ENCODE measurements at regions not wholly inside any gene's neighbourhood (a gene's known extent, or its start where the extent isn't known, plus 50 kb on each side); places are given as distances from the start of the nearest gene placed in this dataset.

DNA sequence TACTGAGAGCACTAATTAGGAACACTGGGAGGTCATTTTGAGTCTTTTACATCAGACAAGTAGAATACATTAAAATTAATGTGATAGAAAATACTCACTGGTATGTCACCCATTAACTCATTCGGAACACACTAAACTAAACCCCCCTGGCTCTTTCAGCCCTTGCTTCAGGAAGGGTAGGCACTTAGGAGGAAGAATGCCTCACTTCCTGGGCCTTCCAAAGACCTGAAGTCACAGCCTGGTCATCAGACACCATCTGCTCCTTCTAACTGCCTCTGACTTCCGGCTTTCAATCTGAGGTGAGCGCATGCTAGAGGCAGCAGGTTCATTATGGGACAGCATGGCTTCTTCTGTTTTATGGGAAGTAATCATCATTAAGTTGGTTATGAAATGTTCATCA, 451.4 kb downstream of the PID1 start:
- Histone ChIP-seq H3K36me3 (replicated peaks; ENCODE audit: insufficient read depth, low read depth) (no peaks in the 10 kb centered on the region), H3K27me3 (no peaks in the 10 kb centered on the region), H4K20me1 (ENCODE audit: insufficient read depth, poor library complexity, severe bottlenecking) (no peaks in the 10 kb centered on the region), H3K4me2 (no peak overlapping the region), H2AFZ (no peak overlapping the region), H3K9me2 (replicated peaks; ENCODE audit: insufficient read depth) (no peaks in the 10 kb centered on the region), H3K9me3 (ENCODE audit: low read depth) (no peaks in the 10 kb centered on the region), H3K4me1 (ENCODE audit: insufficient read depth) (no peaks in the 10 kb centered on the region), H3K79me2 (no peaks in the 10 kb centered on the region), H3K4me3 (no peak overlapping the region), H3K27ac (no peak overlapping the region)
- DNase-seq (ENCODE audit: low spot score): no peak
- 58% methylated on average over 3 of the region's 3 CpGs for WGBS (ENCODE audit: low lambda C conversion rate, missing lambda C conversion rate)
- TF ChIP-seq EZH2 (IDR thresholded peaks at IDR 0.05; ENCODE audit: borderline replicate concordance): no peak
- no peak for TF ChIP-seq EZH2phosphoT487 (IDR thresholded peaks at IDR 0.05; ENCODE audit: low read depth, severe bottlenecking, unreplicated experiment)
- no peak for TF ChIP-seq CTCF (IDR thresholded peaks at IDR 0.05; ENCODE audit: poor library complexity)

DNA sequence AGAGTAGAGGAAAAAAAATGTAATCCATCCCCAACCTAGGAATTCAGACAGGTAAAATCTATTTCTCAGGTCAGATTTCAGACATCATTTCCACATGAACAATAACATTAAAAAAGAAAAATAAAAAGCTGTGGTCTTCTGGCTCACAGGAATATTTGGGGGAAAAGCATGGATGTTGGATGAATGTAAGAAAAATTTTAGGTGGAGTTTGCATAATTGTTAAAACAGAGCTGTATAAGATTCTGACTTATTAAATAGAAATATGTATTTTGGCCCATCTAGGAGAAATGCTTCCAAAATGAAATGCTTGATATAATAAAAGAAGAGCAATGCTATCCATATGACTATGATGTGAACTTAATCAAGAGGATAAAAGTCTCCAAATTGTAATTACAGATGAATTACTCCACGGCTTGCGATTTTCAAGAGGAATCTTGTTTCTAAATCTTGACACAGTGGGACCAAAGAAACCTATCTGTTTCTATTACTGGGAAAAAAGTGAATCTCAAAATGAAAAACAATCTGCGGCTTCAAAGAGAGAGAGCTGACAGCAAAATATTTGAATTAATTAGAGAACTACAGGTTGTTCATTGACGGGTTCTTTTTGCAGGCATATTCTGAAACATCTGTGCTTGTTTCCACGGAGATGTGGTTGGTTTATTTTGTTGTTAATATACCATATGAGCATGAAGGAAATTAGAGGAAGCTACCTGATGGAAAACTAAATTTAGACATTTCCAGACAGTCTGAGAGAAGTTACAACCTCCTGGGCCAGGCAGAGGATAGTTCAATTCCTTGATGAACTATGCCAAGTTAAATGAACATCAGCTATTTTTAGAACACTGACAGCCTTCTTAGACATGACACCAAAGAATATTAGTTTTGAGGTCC, 468.7 kb downstream of the PID1 start:
- WGBS (ENCODE audit: low lambda C conversion rate, missing lambda C conversion rate): 88% methylated on average over 5 of the region's 5 CpGs
- Histone ChIP-seq H2AFZ (no peak overlapping the region), H3K27ac (no peak overlapping the region)

DNA sequence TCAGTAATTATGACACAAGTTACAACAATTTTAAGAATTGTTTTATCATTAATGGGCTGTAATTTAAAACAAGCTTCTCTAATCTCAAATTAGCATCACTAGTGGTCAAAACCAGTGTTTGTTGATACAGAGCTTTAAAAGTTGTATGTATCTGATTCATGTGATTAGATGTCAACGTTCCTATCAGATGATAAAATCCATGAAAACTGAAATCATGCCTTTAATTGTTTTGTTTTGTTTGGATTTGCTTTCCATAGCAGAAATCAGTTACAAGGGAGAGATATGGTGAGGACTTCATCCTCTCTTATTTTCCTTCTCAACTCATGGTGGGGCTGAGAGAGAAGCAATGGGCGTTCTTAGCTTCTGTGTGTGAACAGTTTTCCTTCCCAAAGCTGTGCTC, 469.6 kb downstream of the PID1 start:
- Histone ChIP-seq H3K4me2 (no peak overlapping the region), H3K27me3 (no peaks in the 10 kb centered on the region), H3K4me1 (ENCODE audit: insufficient read depth) (no peaks in the 10 kb centered on the region), H3K27ac (no peak overlapping the region), H3K36me3 (replicated peaks; ENCODE audit: insufficient read depth, low read depth) (no peaks in the 10 kb centered on the region), H2AFZ (no peak overlapping the region), H3K9me3 (ENCODE audit: low read depth) (no peaks in the 10 kb centered on the region), H3K79me2 (no peaks in the 10 kb centered on the region), H3K4me3 (no peak overlapping the region), H3K9me2 (replicated peaks; ENCODE audit: insufficient read depth) (no peaks in the 10 kb centered on the region), H4K20me1 (ENCODE audit: insufficient read depth, poor library complexity, severe bottlenecking) (no peaks in the 10 kb centered on the region)
- DNase-seq (ENCODE audit: low spot score): no peak
- no peak for TF ChIP-seq EZH2phosphoT487 (IDR thresholded peaks at IDR 0.05; ENCODE audit: low read depth, severe bottlenecking, unreplicated experiment)
- no peak for TF ChIP-seq CTCF (IDR thresholded peaks at IDR 0.05; ENCODE audit: poor library complexity)
- no peak for TF ChIP-seq EZH2 (IDR thresholded peaks at IDR 0.05; ENCODE audit: borderline replicate concordance)
- WGBS (ENCODE audit: low lambda C conversion rate, missing lambda C conversion rate): 26% methylated on average over 2 of the region's 2 CpGs

More for the DNA sequence above, 468.7 kb downstream of the PID1 start:
- TF ChIP-seq CTCF (IDR thresholded peaks at IDR 0.05; ENCODE audit: poor library complexity) (no peak), EZH2phosphoT487 (IDR thresholded peaks at IDR 0.05; ENCODE audit: low read depth, severe bottlenecking, unreplicated experiment) (no peak), EZH2 (IDR thresholded peaks at IDR 0.05; ENCODE audit: borderline replicate concordance) (no peak)
- no peaks in the 10 kb centered on the region for H3K9me2 ChIP-seq (replicated peaks; ENCODE audit: insufficient read depth)
- H3K36me3 ChIP-seq (replicated peaks; ENCODE audit: insufficient read depth, low read depth): no peaks in the 10 kb centered on the region
- H3K4me2 ChIP-seq: no peak overlapping the region
- no peaks in the 10 kb centered on the region for H3K4me1 ChIP-seq (ENCODE audit: insufficient read depth)
- H3K27me3 ChIP-seq: no peaks in the 10 kb centered on the region
- DNase-seq (ENCODE audit: low spot score): no peak
- no peaks in the 10 kb centered on the region for H3K9me3 ChIP-seq (ENCODE audit: low read depth)
- no peak overlapping the region for H3K4me3 ChIP-seq
- no peaks in the 10 kb centered on the region for H3K79me2 ChIP-seq
- H4K20me1 ChIP-seq (ENCODE audit: insufficient read depth, poor library complexity, severe bottlenecking): no peaks in the 10 kb centered on the region
